ENCODE measurements at regions not wholly inside any gene's neighbourhood (a gene's known extent, or its start where the extent isn't known, plus 50 kb on each side); places are given as distances from the start of the nearest gene placed in this dataset.

- TF ChIP-seq CTCF (IDR thresholded peaks at IDR 0.05), result no peak
- TF ChIP-seq POLR2AphosphoS5 (IDR thresholded peaks at IDR 0.05; ENCODE audit: low read depth, low read length), result no peak
- TF ChIP-seq SIN3A (IDR thresholded peaks at IDR 0.05; ENCODE audit: borderline replicate concordance, insufficient read depth, low read depth, low read length), result no peak
- no peak for TF ChIP-seq TCF7L2 (IDR thresholded peaks at IDR 0.05; ENCODE audit: low read depth, low read length)
Observed at GRCh38 chr3:146969356-146969755, 364.2 kb upstream of the PLSCR5 start.
